Brain microvascular endothelial cell (primary cell): ENCODE measurements at regions not wholly inside any gene's neighbourhood (a gene's known extent, or its start where the extent isn't known, plus 50 kb on each side); places are given as distances from the start of the nearest gene placed in this dataset.

Experiments used
- DNase-seq: peaks from one replicate; pipeline ENCODE4 v3.0.0-alpha.2; 2020
- H3K27ac ChIP-seq: fragments of 250-450 bp; sonication (Bioruptor Pico); 2 replicates; pipeline ENCODE4 v1.5.1; 2020; ENCODE audit warnings: mild to moderate bottlenecking, moderate library complexity
- H3K27me3 ChIP-seq: fragments of 250-450 bp; sonication (Bioruptor Pico); replicated peaks from 2 replicates; pipeline ENCODE4 v1.5.1; 2020; ENCODE audit warnings: mild to moderate bottlenecking
- H3K36me3 ChIP-seq: fragments of 250-450 bp; sonication (Bioruptor Pico); replicated peaks from 2 replicates; pipeline ENCODE4 v1.5.1; 2020; ENCODE audit warnings: mild to moderate bottlenecking
- H3K4me3 ChIP-seq: 2 replicates; pipeline ENCODE4 v1.5.1; 2011; ENCODE audit warnings: low read depth, mild to moderate bottlenecking, control low read depth, low read length, moderate library complexity
- in situ Hi-C: cut with HindIII; loops from 2 replicates; pipeline ENCODE4 v1.10.0; 2017; ENCODE audit warnings: low sequenced_read_pairs, low pct_ligation_motif_present
- TF ChIP-seq, protein P1 (sequence below): IDR thresholded peaks from 2 replicates; pipeline ENCODE4 v1.5.1; 2011; ENCODE audit warnings: low read depth, mild to moderate bottlenecking, moderate library complexity, low read length, control low read depth, inconsistent platforms; ENCODE audit errors: missing control alignments

GRCh38 chr3:103446953-103447629 lies 1012.3 kb downstream of the ZPLD1 start:
- Histone ChIP-seq H3K27ac (no peak overlapping the region), H3K4me3 (no peak overlapping the region), H3K36me3 (no peaks in the 10 kb centered on the region), H3K27me3 (no peaks in the 10 kb centered on the region)
- TF ChIP-seq, protein P1, sequence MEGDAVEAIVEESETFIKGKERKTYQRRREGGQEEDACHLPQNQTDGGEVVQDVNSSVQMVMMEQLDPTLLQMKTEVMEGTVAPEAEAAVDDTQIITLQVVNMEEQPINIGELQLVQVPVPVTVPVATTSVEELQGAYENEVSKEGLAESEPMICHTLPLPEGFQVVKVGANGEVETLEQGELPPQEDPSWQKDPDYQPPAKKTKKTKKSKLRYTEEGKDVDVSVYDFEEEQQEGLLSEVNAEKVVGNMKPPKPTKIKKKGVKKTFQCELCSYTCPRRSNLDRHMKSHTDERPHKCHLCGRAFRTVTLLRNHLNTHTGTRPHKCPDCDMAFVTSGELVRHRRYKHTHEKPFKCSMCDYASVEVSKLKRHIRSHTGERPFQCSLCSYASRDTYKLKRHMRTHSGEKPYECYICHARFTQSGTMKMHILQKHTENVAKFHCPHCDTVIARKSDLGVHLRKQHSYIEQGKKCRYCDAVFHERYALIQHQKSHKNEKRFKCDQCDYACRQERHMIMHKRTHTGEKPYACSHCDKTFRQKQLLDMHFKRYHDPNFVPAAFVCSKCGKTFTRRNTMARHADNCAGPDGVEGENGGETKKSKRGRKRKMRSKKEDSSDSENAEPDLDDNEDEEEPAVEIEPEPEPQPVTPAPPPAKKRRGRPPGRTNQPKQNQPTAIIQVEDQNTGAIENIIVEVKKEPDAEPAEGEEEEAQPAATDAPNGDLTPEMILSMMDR = no peak
- in situ Hi-C loops = no loop called here
- no peak for DNase-seq

DNA sequence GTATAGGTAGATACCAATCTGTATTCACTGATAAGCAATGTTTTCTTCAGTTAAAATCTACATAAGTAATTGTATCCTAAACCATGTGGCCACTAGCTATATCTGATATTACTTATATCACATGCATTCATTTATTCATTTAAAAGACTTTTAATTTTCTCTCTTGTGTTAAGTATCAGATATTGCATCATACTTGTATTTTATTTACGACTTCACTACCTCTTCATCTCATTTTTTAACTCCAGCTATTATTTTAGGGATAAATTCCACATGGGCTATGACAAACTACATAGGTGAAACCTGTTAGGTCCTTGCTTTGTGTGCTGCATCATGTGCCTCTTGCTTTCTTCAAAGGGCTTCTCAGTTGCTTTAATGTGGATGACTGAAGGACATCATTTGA lies 1018.3 kb downstream of the ZPLD1 start:
- Histone ChIP-seq H3K27me3 (no peaks in the 10 kb centered on the region), H3K4me3 (no peak overlapping the region), H3K27ac (no peak overlapping the region), H3K36me3 (no peaks in the 10 kb centered on the region)
- DNase-seq = no peak
- in situ Hi-C loops = no loop called here
- TF ChIP-seq, protein P1 = no peak

DNA sequence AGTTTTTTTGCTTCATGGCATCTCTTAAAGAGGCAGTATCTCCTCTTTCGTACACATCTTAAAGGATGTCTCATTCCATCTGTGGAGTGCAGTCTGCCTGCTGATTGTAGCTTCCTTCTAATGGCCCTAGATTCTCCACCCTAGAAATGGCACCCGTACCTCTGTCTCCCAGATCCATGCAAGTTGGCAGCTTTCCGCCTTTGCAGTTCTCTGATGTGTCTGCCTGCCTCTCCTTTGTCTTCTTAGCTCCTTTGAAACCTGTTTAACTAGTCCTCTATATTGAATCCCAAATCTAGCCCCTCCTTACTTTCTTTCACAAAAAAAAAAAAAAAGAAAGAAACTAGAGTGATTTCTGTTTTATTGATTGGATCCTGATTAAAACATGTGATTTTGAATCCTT lies 1025.0 kb downstream of the ZPLD1 start:
- TF ChIP-seq, protein P1 = no peak
- Histone ChIP-seq H3K27me3 (no peaks in the 10 kb centered on the region), H3K27ac (no peak overlapping the region), H3K4me3 (no peak overlapping the region), H3K36me3 (no peaks in the 10 kb centered on the region)
- no peak for DNase-seq
- in situ Hi-C loops = no loop called here

GRCh38 chr3:103470498-103470897 lies 1035.7 kb downstream of the ZPLD1 start:
- in situ Hi-C loops = no loop called here

GRCh38 chr3:103494011-103494410 lies 1059.2 kb downstream of the ZPLD1 start:
- Histone ChIP-seq H3K27ac (no peak overlapping the region), H3K4me3 (no peak overlapping the region), H3K36me3 (no peaks in the 10 kb centered on the region), H3K27me3 (no peaks in the 10 kb centered on the region)
- TF ChIP-seq, protein P1 = no peak
- no peak for DNase-seq
- in situ Hi-C loops = no loop called here

More at GRCh38 chr3:103470498-103470897, 1035.7 kb downstream of the ZPLD1 start:
- no peaks in the 10 kb centered on the region for H3K36me3 ChIP-seq
- no peaks in the 10 kb centered on the region for H3K27me3 ChIP-seq
- TF ChIP-seq, protein P1 = no peak
- no peak overlapping the region for H3K4me3 ChIP-seq
- H3K27ac ChIP-seq = no peak overlapping the region
- no peak for DNase-seq

- in situ Hi-C loops = no loop called here
- TF ChIP-seq, protein P1 = no peak
- Histone ChIP-seq H3K36me3 (no peaks in the 10 kb centered on the region), H3K27ac (no peak overlapping the region), H3K27me3 (no peaks in the 10 kb centered on the region), H3K4me3 (no peak overlapping the region)
- no peak for DNase-seq
These were observed 1059.7 kb downstream of the ZPLD1 start for GRCh38 chr3:103494512-103494911.
